Dendritic cell treated with granulocyte-macrophage colony-stimulating factor and Interleukin-4, amounts not matched to agents 40 ng/mL and 50 ng/mL, for 4 days (primary cell): ENCODE measurements at regions not wholly inside any gene's neighbourhood (a gene's known extent, or its start where the extent isn't known, plus 50 kb on each side); places are given as distances from the start of the nearest gene placed in this dataset.
"Not testable (repeated sequence)": the region's sequence is repeated elsewhere in the genome, so short reads cannot be mapped to it uniquely, and the experiment has no call there.

Source experiments
- H3K27ac Mint-ChIP-seq: one replicate; pipeline ENCODE4 v1.8.0; 2022; ENCODE audit warnings: mild to moderate bottlenecking, mixed read lengths
- H3K27me3 Mint-ChIP-seq: one replicate; pipeline ENCODE4 v1.8.0; 2022; ENCODE audit warnings: mild to moderate bottlenecking, mixed read lengths
- H3K36me3 Mint-ChIP-seq: one replicate; pipeline ENCODE4 v1.8.0; 2022; ENCODE audit warnings: low read depth, mixed read lengths
- H3K4me1 Mint-ChIP-seq: one replicate; pipeline ENCODE4 v1.8.0; 2022; ENCODE audit warnings: low read depth, mixed read lengths
- H3K4me3 Mint-ChIP-seq: one replicate; pipeline ENCODE4 v1.8.0; 2022; ENCODE audit warnings: mild to moderate bottlenecking, moderate library complexity, mixed read lengths
- H3K9me3 Mint-ChIP-seq: one replicate; pipeline ENCODE4 v1.8.0; 2022; ENCODE audit warnings: mixed read lengths
- intact Hi-C: fragments of 100-400 bp; cut with micrococcal nuclease; formaldehyde crosslinking; loops from one replicate; pipeline ENCODE4 v1.15.0; 2022

GRCh38 chr5:142210864-142211412 is 102.4 kb downstream of the NDFIP1 start:
- intact Hi-C loops: no loop called here
- Mint-ChIP-seq H3K27me3 (peaks cover 22% of the 10 kb centered on the region), H3K36me3 (no peaks in the 10 kb centered on the region), H3K4me1 (no peaks in the 10 kb centered on the region), H3K9me3 (no peaks in the 10 kb centered on the region), H3K27ac (no peak overlapping the region), H3K4me3 (no peak overlapping the region)

GRCh38 chr5:142210011-142210410 is 101.4 kb downstream of the NDFIP1 start:
- Mint-ChIP-seq H3K4me3 (no peak overlapping the region), H3K9me3 (no peaks in the 10 kb centered on the region), H3K27me3 (peaks cover 24% of the 10 kb centered on the region), H3K27ac (no peak overlapping the region), H3K36me3 (no peaks in the 10 kb centered on the region), H3K4me1 (no peaks in the 10 kb centered on the region)
- intact Hi-C loops: no loop called here

GRCh38 chr5:142208777-142209312 is 100.3 kb downstream of the NDFIP1 start:
- H3K9me3 Mint-ChIP-seq: no peaks in the 10 kb centered on the region
- no peaks in the 10 kb centered on the region for H3K4me1 Mint-ChIP-seq
- H3K4me3 Mint-ChIP-seq: no peak overlapping the region
- H3K27me3 Mint-ChIP-seq: peaks cover 33% of the 10 kb centered on the region
- no peaks in the 10 kb centered on the region for H3K36me3 Mint-ChIP-seq
- no peak overlapping the region for H3K27ac Mint-ChIP-seq
- intact Hi-C loops: no loop called here

- H3K4me3 Mint-ChIP-seq, intact Hi-C loops, H3K4me1 Mint-ChIP-seq, H3K27ac Mint-ChIP-seq, H3K9me3 Mint-ChIP-seq, H3K36me3 Mint-ChIP-seq: not testable (repeated sequence)
- H3K27me3 Mint-ChIP-seq: peaks cover 36% of the 10 kb centered on the region
Measured at GRCh38 chr5:142208244-142208643, 99.7 kb downstream of the NDFIP1 start.

- peaks cover 38% of the 10 kb centered on the region for H3K27me3 Mint-ChIP-seq
- intact Hi-C loops: no loop called here
Measured at GRCh38 chr5:142206801-142207200, 98.2 kb downstream of the NDFIP1 start.

GRCh38 chr5:142204219-142204618 is 95.6 kb downstream of the NDFIP1 start:
- no peaks in the 10 kb centered on the region for H3K36me3 Mint-ChIP-seq
- H3K27ac Mint-ChIP-seq: no peak overlapping the region
- intact Hi-C loops: no loop called here
- H3K9me3 Mint-ChIP-seq: no peaks in the 10 kb centered on the region
- no peaks in the 10 kb centered on the region for H3K4me1 Mint-ChIP-seq
- no peak overlapping the region for H3K4me3 Mint-ChIP-seq
- peaks cover 33% of the 10 kb centered on the region for H3K27me3 Mint-ChIP-seq

More at GRCh38 chr5:142206801-142207200, 98.2 kb downstream of the NDFIP1 start:
- Mint-ChIP-seq H3K4me3 (no peak overlapping the region), H3K27ac (no peak overlapping the region), H3K4me1 (no peaks in the 10 kb centered on the region), H3K36me3 (no peaks in the 10 kb centered on the region), H3K9me3 (no peaks in the 10 kb centered on the region)
